HFFc6 (cell line): ENCODE measurements at regions not wholly inside any gene's neighbourhood (a gene's known extent, or its start where the extent isn't known, plus 50 kb on each side); places are given as distances from the start of the nearest gene placed in this dataset.
A peak's percentile ranks its signal among the peaks of the same experiment; 100 is the strongest.
"Not testable (repeated sequence)": the region's sequence is repeated elsewhere in the genome, so short reads cannot be mapped to it uniquely, and the experiment has no call there.

Experiments
- DNase-seq: peaks from one replicate; pipeline ENCODE4 v3.0.0-alpha.2; 2018
- H3K27ac Mint-ChIP-seq: 2 replicates; pipeline ENCODE4 v1.8.0; 2020; ENCODE audit warnings: mild to moderate bottlenecking, mixed read lengths
- H3K27me3 Mint-ChIP-seq: 2 replicates; pipeline ENCODE4 v1.8.0; 2021; ENCODE audit warnings: mild to moderate bottlenecking, moderate library complexity, mixed read lengths; ENCODE audit not compliant: insufficient read depth
- H3K36me3 Mint-ChIP-seq: 2 replicates; pipeline ENCODE4 v1.8.0; 2021; ENCODE audit warnings: low read depth, mixed read lengths
- H3K4me1 Mint-ChIP-seq: 2 replicates; pipeline ENCODE4 v1.8.0; 2020; ENCODE audit warnings: low read depth, mixed read lengths
- H3K4me3 Mint-ChIP-seq: 2 replicates; pipeline ENCODE4 v1.8.0; 2020; ENCODE audit warnings: mild to moderate bottlenecking, moderate library complexity, mixed read lengths
- H3K9me3 Mint-ChIP-seq: 2 replicates; pipeline ENCODE4 v1.8.0; 2020; ENCODE audit warnings: mild to moderate bottlenecking, mixed read lengths
- TF ChIP-seq, protein P1 (sequence below): fragments of 200-600 bp; sonication (generic); IDR thresholded peaks from 2 replicates; pipeline ENCODE4 v1.5.0; 2021; ENCODE audit warnings: antibody characterized with exemption, mild to moderate bottlenecking

DNA sequence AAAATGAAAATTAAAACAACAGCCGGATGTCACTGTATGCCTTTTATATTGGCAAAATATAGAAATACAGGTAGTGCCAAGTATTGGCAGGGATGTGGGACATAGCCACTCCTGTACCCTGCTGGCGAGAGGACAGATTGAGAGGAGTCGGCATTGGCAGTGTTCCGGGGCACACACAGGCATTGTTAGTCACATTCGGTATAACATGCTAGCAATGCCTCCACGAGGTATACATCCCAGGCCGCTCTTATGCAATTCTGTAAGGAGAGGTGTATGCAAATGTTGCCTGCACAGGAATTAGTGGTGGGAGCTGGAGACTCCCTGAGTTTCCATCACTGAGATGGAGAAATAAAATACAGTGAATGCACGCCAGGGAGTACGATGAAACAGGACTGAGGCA lies 99.4 kb upstream of the DLG1 start:
- no peak overlapping the region for H3K4me3 Mint-ChIP-seq
- no peak for DNase-seq
- H3K4me1 Mint-ChIP-seq: peaks cover 26% of the 10 kb centered on the region
- peaks cover 52% of the 10 kb centered on the region for H3K27me3 Mint-ChIP-seq
- H3K27ac Mint-ChIP-seq: no peak overlapping the region
- no peaks in the 10 kb centered on the region for H3K36me3 Mint-ChIP-seq
- TF ChIP-seq, protein P1, sequence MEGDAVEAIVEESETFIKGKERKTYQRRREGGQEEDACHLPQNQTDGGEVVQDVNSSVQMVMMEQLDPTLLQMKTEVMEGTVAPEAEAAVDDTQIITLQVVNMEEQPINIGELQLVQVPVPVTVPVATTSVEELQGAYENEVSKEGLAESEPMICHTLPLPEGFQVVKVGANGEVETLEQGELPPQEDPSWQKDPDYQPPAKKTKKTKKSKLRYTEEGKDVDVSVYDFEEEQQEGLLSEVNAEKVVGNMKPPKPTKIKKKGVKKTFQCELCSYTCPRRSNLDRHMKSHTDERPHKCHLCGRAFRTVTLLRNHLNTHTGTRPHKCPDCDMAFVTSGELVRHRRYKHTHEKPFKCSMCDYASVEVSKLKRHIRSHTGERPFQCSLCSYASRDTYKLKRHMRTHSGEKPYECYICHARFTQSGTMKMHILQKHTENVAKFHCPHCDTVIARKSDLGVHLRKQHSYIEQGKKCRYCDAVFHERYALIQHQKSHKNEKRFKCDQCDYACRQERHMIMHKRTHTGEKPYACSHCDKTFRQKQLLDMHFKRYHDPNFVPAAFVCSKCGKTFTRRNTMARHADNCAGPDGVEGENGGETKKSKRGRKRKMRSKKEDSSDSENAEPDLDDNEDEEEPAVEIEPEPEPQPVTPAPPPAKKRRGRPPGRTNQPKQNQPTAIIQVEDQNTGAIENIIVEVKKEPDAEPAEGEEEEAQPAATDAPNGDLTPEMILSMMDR: no peak
- no peaks in the 10 kb centered on the region for H3K9me3 Mint-ChIP-seq

DNA sequence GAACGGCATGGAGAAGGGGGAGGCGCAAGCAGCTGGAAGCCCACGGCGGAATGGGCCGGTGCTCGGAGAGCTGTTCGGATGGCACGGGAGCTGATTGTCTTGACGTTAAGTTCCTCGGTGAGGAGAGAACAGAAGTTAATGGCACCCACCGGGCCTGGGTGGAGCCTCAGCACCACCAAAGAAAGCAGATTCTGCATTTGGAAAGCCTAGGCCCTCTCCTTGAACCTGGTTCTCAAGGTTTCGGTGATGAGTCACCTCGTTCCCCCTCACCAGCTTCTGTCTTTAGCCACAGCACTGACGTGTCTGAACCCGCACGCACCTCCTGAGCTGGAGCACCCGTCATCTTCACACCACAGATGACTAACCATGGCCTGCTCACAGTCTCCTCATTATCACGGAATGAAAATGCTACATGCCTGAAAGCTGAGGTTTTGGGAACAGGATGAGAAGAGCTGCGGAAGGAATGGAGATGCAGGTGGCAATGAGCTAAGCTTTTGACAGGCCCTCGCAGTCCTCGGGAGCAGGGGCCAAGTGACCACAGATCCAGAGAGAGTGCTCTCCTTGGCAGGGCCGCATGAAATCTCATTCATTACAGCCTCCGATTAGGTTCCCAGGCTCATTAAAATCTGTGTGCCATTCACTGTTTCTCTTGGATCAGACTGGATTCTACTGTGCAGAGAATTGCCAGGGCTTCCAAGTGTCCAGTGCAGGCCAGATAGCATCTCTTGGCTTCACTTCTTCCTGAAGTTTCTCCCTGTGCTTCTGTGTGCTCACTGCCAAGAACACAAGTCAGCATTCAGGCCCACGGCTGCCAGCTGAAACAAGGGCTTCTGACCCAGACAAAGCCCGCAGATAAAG lies 96.3 kb upstream of the DLG1 start:
- no peaks in the 10 kb centered on the region for H3K9me3 Mint-ChIP-seq
- peak overlapping the region; percentile 67 for H3K4me3 Mint-ChIP-seq
- H3K36me3 Mint-ChIP-seq: no peaks in the 10 kb centered on the region
- DNase-seq: peak; percentile 98
- H3K27me3 Mint-ChIP-seq: peaks cover 47% of the 10 kb centered on the region
- peak overlapping the region; percentile 89 for H3K27ac Mint-ChIP-seq
- TF ChIP-seq, protein P1: no peak
- peaks cover 30% of the 10 kb centered on the region for H3K4me1 Mint-ChIP-seq

DNA sequence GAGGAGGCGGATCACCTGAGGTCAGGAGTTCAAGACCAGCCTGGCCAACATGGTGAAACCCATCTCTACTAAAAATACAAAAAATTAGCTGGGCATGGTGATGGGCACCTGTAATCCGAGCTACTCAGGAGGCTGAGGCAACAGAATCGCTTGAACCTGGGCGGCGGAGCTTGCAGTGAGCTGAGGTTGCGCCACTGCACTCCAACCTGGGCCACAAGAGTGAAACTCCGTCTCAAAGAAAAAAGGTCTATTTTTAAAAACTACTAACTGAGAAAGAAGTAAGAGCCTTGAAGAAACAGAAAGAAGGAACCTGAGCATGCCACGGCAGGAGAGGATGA lies 95.7 kb upstream of the DLG1 start:
- H3K9me3 Mint-ChIP-seq, H3K4me3 Mint-ChIP-seq, DNase-seq, H3K36me3 Mint-ChIP-seq: not testable (repeated sequence)
- peaks cover 44% of the 10 kb centered on the region for H3K27me3 Mint-ChIP-seq
- peak overlapping the region; percentile 89 for H3K27ac Mint-ChIP-seq
- H3K4me1 Mint-ChIP-seq: peaks cover 30% of the 10 kb centered on the region

DNA sequence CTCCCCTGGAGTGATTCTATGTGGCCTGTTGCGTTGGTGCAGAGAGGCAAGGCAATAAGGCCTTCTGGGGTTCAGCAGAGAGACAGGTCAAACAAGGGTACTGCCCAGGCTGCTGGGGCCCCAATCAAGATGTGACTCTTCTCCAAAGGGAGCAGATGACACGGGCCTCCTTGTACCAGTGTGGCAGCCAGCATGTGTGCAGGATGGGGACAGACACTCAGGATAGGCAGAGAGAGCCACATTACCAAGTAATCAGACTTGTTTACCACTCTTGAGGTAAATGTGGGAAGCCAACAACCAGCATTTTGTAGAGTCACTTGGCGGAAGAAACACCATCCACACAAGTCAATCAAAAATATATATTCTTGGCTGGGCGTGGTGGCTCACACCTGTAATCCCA lies 95.3 kb upstream of the DLG1 start:
- TF ChIP-seq, protein P1: no peak
- H3K4me1 Mint-ChIP-seq: peaks cover 30% of the 10 kb centered on the region
- no peaks in the 10 kb centered on the region for H3K36me3 Mint-ChIP-seq
- H3K9me3 Mint-ChIP-seq: no peaks in the 10 kb centered on the region
- no peak for DNase-seq
- H3K27me3 Mint-ChIP-seq: peaks cover 45% of the 10 kb centered on the region
- H3K27ac Mint-ChIP-seq: peak overlapping the region; percentile 51
- no peak overlapping the region for H3K4me3 Mint-ChIP-seq

DNA sequence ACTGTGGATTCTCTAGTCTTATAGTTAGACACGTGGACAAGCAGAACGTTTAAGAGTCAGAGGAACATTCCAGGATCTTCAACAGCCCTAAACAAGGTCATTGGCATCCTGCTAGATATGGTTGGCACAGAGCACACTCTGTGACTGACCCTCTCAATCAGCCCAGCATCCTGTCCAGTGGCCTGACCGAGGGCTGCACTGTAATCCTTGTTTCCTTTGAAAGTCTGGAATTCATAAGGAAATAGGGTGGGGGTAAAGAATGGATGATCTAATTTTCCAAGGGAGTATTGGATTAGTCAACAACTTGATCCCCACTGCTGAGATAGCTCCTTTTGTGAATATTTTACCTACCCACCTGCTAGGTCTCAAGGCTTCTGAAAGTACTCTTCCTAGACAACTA lies 94.5 kb upstream of the DLG1 start:
- Mint-ChIP-seq H3K4me3 (no peak overlapping the region), H3K27me3 (peaks cover 39% of the 10 kb centered on the region), H3K36me3 (no peaks in the 10 kb centered on the region), H3K27ac (no peak overlapping the region), H3K4me1 (peaks cover 30% of the 10 kb centered on the region), H3K9me3 (no peaks in the 10 kb centered on the region)
- DNase-seq: no peak
- TF ChIP-seq, protein P1: no peak

DNA sequence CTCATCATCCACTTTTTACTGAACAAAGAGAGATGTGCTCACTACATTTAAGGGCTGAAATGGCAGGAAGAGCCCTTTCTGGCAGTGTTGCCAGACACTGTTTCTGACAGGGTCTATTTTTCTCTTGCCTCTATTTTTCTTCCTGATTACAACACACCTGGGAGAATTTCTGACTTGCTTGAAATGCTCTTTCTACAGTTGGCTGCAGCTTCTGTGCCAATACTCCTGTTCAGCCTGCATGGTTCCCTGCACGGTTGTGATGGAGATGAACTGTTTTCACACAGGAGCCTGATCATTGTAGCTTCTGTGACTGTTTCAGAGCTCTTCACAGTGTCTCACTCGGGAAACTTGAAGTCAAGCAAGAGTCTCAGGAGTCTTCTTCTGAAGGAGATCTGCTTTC lies 83.0 kb upstream of the DLG1 start:
- no peak for DNase-seq
- no peaks in the 10 kb centered on the region for H3K9me3 Mint-ChIP-seq
- peaks cover 16% of the 10 kb centered on the region for H3K4me1 Mint-ChIP-seq
- peaks cover 7% of the 10 kb centered on the region for H3K27me3 Mint-ChIP-seq
- H3K36me3 Mint-ChIP-seq: no peaks in the 10 kb centered on the region
- TF ChIP-seq, protein P1: no peak
- no peak overlapping the region for H3K4me3 Mint-ChIP-seq
- no peak overlapping the region for H3K27ac Mint-ChIP-seq
